GM12878 (cell line): ENCODE measurements at regions not wholly inside any gene's neighbourhood (a gene's known extent, or its start where the extent isn't known, plus 50 kb on each side); places are given as distances from the start of the nearest gene placed in this dataset.
"Not testable (repeated sequence)": the region's sequence is repeated elsewhere in the genome, so short reads cannot be mapped to it uniquely, and the experiment has no call there.

ENCODE experiments used
- ATAC-seq: fragments of 200-7000 bp; cut with Tn5 transposase; 3 replicates; pipeline ENCODE4 v1.9.1; 2020; ENCODE audit warnings: mild to moderate bottlenecking, moderate library complexity
- BruUV-seq: library from RNA; stranded (reverse); fragments of 400-500 nt; replicated peaks from 2 replicates; lab custom pipeline; 2021; lab: Mats Ljungman, UMichigan
- CTCF ChIA-PET: fragments of 300-600 bp; sonication (Branson Sonifier 250); formaldehyde crosslinking; extraction: SDS; loops from one replicate; lab custom pipeline; 2021; ENCODE audit warnings: inconsistent platforms; lab: Yijun Ruan, JAX
- POLR2A ChIA-PET: fragments of 350-600 bp; formaldehyde crosslinking; extraction: SDS; loops from one replicate; lab custom pipeline; 2021; ENCODE audit warnings: inconsistent platforms; lab: Charles Lee
- RAD21 ChIA-PET: fragments of 300-600 bp; sonication (Branson Sonifier 250); formaldehyde crosslinking; loops from one replicate; lab custom pipeline; 2023; ENCODE audit warnings: antibody characterized with exemption; ENCODE audit not compliant: unreplicated experiment; lab: Charles Lee
- SMC1A ChIA-PET: fragments of 300-600 bp; sonication (Branson Sonifier 250); formaldehyde crosslinking; loops from one replicate; lab custom pipeline; 2023; ENCODE audit not compliant: unreplicated experiment, uncharacterized antibody; lab: Charles Lee
- DNase-seq: peaks from one replicate; pipeline ENCODE4 v3.0.0-alpha.2; 2011; ENCODE audit warnings: low read depth, low spot score
- FAIRE-seq: peaks from 3 replicates; lab custom pipeline; 2011; peaks lifted over from hg19 to GRCh38; lab: Jason Lieb, UNC
- H2AFZ ChIP-seq: 2 replicates; pipeline ENCODE4 v1.6.0; 2011; ENCODE audit warnings: low read depth, low read length, control low read depth; ENCODE audit not compliant: control insufficient read depth
- H3K27ac ChIP-seq: 2 replicates; pipeline ENCODE4 v1.5.1; 2011; ENCODE audit warnings: control low read depth; ENCODE audit not compliant: control insufficient read depth, insufficient read depth
- H3K27me3 ChIP-seq, 2 experiments: replicated peaks in 1 of 2; 2 replicates each; pipeline versions ENCODE4 v1.6.0 to v1.6.1; 2011; ENCODE audit warnings: low read length in 1 of 2; ENCODE audit not compliant: control insufficient read depth in 2 of 2, insufficient read depth in 2 of 2
- H3K36me3 ChIP-seq, 2 experiments: 2 replicates each; pipeline ENCODE4 v1.5.1; 2011; ENCODE audit warnings: low read length in 1 of 2; ENCODE audit not compliant: control insufficient read depth in 2 of 2, insufficient read depth in 2 of 2
- H3K4me1 ChIP-seq: 2 replicates; pipeline ENCODE4 v1.6.1; 2011; ENCODE audit warnings: mild to moderate bottlenecking, low read length, moderate library complexity, mixed read lengths; ENCODE audit not compliant: control insufficient read depth, insufficient read depth
- H3K4me2 ChIP-seq: 2 replicates; pipeline ENCODE4 v1.6.0; 2011; ENCODE audit warnings: control low read depth; ENCODE audit not compliant: control insufficient read depth, insufficient read depth
- H3K4me3 ChIP-seq: fragments of 200-600 bp; sonication (generic); 2 replicates; pipeline ENCODE4 v1.5.1; 2016
- H3K79me2 ChIP-seq: 2 replicates; pipeline ENCODE4 v1.6.0; 2011; ENCODE audit warnings: low read length; ENCODE audit not compliant: control insufficient read depth, insufficient read depth
- H3K9ac ChIP-seq: 2 replicates; pipeline ENCODE4 v1.8.0; 2011; ENCODE audit warnings: low read length, control low read depth, mixed read lengths; ENCODE audit not compliant: control insufficient read depth, insufficient read depth
- H3K9me3 ChIP-seq: replicated peaks from 3 replicates; pipeline ENCODE4 v1.5.1; 2011; ENCODE audit warnings: mild to moderate bottlenecking, low read length; ENCODE audit not compliant: control insufficient read depth, insufficient read depth
- H4K20me1 ChIP-seq: 2 replicates; pipeline ENCODE4 v1.6.0; 2011; ENCODE audit not compliant: control insufficient read depth, insufficient read depth
- BCL11A ChIP-seq: IDR thresholded peaks from 2 replicates; pipeline ENCODE4 v1.6.1; 2011; ENCODE audit warnings: low read depth, low read length
- CBX5 ChIP-seq: sonication (generic); IDR thresholded peaks from 2 replicates; pipeline ENCODE4 v1.6.1; 2016; ENCODE audit warnings: low read depth, moderate library complexity, mild to moderate bottlenecking, inconsistent platforms
- EED ChIP-seq: sonication (generic); IDR thresholded peaks from 2 replicates; pipeline ENCODE4 v1.6.1; 2016; ENCODE audit warnings: antibody characterized with exemption, low read depth
- IKZF2 ChIP-seq, 2 experiments: fragments of 450-650 bp; IDR thresholded peaks; 2 replicates each; pipeline ENCODE4 v1.6.1; 2017; ENCODE audit warnings: mild to moderate bottlenecking in 2 of 2, moderate library complexity in 2 of 2
- NRF1 ChIP-seq: conservative IDR thresholded peaks from 2 replicates; pipeline ENCODE4 v1.6.1; 2011; ENCODE audit warnings: mild to moderate bottlenecking, low read depth, low read length, improper control_type of control experiment
- POU2F2 ChIP-seq: IDR thresholded peaks from 3 replicates; pipeline ENCODE4 v1.6.1; 2011; ENCODE audit warnings: low read depth, mild to moderate bottlenecking, low read length, borderline replicate concordance
- RBBP5 ChIP-seq: fragments of 200-600 bp; sonication (generic); conservative IDR thresholded peaks from 2 replicates; pipeline ENCODE4 v1.6.1; 2016
- SMAD5 ChIP-seq: IDR thresholded peaks from 2 replicates; pipeline ENCODE4 v1.6.1; 2016; ENCODE audit warnings: antibody characterized with exemption, low read depth
- SRF ChIP-seq, 2 experiments: IDR thresholded peaks; 2 replicates each; pipeline ENCODE4 v1.6.1; 2011; ENCODE audit warnings: low read depth in 2 of 2, low read length in 2 of 2, mild to moderate bottlenecking in 1 of 2, moderate library complexity in 1 of 2
- in situ Hi-C: fragments of 300-500 bp; cut with MboI; formaldehyde crosslinking; loops from 9 replicates; pipeline ENCODE4 v1.14.3; 2018; ENCODE audit warnings: mixed read lengths
- intact Hi-C: fragments of 100-400 bp; cut with micrococcal nuclease; formaldehyde crosslinking; loops from one replicate; pipeline ENCODE4 v1.14.2; 2022; ENCODE audit not compliant: unreplicated experiment
- TF ChIP-seq, protein P1 (sequence below), 3 experiments: IDR thresholded peaks in 2 of 3; conservative IDR thresholded peaks in 1 of 3; 2 replicates each; pipeline ENCODE4 v1.5.1; 2011; ENCODE audit warnings: low read depth in 3 of 3, low read length in 3 of 3, mild to moderate bottlenecking in 3 of 3, control low read depth in 2 of 3, moderate library complexity in 2 of 3, inconsistent platforms in 1 of 3, mixed read lengths in 1 of 3; ENCODE audit not compliant: control insufficient read depth in 2 of 3, insufficient read depth in 1 of 3; ENCODE audit errors: extremely low read depth in 1 of 3
- TF ChIP-seq, protein P2 (sequence below): fragments of 450-650 bp; IDR thresholded peaks from 2 replicates; pipeline ENCODE4 v1.6.1; 2014; ENCODE audit warnings: mild to moderate bottlenecking

DNA sequence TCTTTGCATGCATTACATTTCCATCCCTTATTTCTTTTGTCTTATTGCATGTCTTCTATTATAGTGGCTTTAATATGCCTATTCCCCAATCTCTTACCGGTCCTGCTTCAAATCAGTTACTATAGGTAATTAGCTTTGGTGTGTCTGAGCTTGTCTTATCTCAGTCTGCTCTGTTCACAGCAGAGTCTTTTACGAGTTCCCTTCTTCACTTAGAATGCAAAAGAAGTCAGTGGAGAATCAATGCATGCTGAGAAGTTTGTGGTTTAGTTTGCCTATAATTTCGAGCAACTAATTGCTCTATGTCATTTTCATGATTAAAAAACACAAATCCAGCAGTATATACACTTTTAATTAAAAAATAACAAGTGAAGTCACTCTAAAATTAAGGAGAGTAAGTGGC, 545.0 kb downstream of the SLCO4C1 start (continued):
- TF ChIP-seq CBX5 (no peak), IKZF2 (IDR thresholded peaks at IDR 0.05) (no peak), SRF (IDR thresholded peaks at IDR 0.05; ENCODE audit: low read depth in 2 of 2, low read length in 2 of 2) (no peak)

DNA sequence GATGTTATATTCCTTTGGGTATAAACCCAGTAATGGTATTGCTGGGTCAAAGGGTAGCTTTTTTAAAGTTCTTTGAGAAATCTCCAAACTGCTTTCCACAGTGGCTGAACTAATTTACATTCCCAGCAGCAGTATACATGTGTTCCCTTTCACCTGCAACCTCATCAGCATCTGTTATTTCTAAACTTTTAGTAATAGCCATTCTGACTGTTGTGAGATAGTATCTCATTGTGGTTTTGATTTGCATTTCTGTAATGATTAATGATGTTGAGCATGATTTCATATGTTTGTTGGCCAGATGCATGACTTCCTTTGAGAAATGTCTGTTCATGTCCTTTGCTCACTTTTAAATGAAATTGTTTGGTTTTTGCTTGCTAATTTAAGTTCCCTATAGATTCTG, 553.1 kb downstream of the SLCO4C1 start:
- H3K79me2 ChIP-seq, H4K20me1 ChIP-seq, H3K9ac ChIP-seq, H3K9me3 ChIP-seq, H3K4me2 ChIP-seq, RAD21 ChIA-PET, BruUV-seq, DNase-seq, POLR2A ChIA-PET, H3K27ac ChIP-seq, FAIRE-seq, in situ Hi-C loops, CTCF ChIA-PET, intact Hi-C loops, H3K36me3 ChIP-seq, ATAC-seq, H3K4me1 ChIP-seq, H3K4me3 ChIP-seq, H3K27me3 ChIP-seq, H2AFZ ChIP-seq: not testable (repeated sequence)
- SMC1A ChIA-PET = interaction anchor here (1.6 kb wide), 1 partner anchor 14 kb away, joined by 3 read pairs; no protein-coding TSS in a partner anchor

DNA sequence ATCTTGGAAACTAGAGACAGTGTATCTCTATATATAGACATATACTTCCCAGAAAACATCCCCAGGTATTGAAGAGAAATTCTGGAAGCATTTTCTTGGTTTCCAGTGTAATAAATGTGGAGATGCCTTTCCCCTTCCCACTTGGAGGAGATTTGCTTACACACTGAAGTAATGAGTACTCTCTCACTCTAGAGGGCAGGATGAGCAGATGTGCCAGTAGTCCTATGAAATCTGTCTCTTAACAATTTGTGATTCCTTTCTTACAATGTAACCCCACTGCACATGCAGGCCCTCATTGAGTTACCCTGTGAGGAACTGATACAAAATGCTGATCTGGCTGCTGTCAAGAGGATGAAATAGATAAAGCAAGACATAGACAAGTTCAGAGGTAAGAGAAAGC, 567.2 kb downstream of the SLCO4C1 start:
- SMC1A ChIA-PET = interaction anchor here (1.3 kb wide), 1 partner anchor 15 kb away, joined by 3 read pairs; no protein-coding TSS in a partner anchor
- CTCF ChIA-PET = interaction anchor here (1.4 kb wide), 1 partner anchor 15 kb away, joined by 3 read pairs; no protein-coding TSS in a partner anchor

More for the DNA sequence above, 567.2 kb downstream of the SLCO4C1 start:
- no peak for TF ChIP-seq SMAD5
- no peak for TF ChIP-seq BCL11A
- TF ChIP-seq RBBP5 = no peak
- no peak for TF ChIP-seq NRF1
- no peak for TF ChIP-seq POU2F2
- TF ChIP-seq, protein P1, sequence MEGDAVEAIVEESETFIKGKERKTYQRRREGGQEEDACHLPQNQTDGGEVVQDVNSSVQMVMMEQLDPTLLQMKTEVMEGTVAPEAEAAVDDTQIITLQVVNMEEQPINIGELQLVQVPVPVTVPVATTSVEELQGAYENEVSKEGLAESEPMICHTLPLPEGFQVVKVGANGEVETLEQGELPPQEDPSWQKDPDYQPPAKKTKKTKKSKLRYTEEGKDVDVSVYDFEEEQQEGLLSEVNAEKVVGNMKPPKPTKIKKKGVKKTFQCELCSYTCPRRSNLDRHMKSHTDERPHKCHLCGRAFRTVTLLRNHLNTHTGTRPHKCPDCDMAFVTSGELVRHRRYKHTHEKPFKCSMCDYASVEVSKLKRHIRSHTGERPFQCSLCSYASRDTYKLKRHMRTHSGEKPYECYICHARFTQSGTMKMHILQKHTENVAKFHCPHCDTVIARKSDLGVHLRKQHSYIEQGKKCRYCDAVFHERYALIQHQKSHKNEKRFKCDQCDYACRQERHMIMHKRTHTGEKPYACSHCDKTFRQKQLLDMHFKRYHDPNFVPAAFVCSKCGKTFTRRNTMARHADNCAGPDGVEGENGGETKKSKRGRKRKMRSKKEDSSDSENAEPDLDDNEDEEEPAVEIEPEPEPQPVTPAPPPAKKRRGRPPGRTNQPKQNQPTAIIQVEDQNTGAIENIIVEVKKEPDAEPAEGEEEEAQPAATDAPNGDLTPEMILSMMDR (IDR thresholded peaks at IDR 0.05 in 2 of 3, conservative IDR thresholded peaks at IDR 0.05 in 1 of 3; ENCODE audit: control insufficient read depth in 2 of 3, extremely low read depth in 1 of 3, insufficient read depth in 1 of 3, low read depth in 3 of 3, low read length in 3 of 3) = peak in 2 of 3 experiments; percentile 7 to 16; a peak in 1 of 6 replicates
- TF ChIP-seq, protein P2, sequence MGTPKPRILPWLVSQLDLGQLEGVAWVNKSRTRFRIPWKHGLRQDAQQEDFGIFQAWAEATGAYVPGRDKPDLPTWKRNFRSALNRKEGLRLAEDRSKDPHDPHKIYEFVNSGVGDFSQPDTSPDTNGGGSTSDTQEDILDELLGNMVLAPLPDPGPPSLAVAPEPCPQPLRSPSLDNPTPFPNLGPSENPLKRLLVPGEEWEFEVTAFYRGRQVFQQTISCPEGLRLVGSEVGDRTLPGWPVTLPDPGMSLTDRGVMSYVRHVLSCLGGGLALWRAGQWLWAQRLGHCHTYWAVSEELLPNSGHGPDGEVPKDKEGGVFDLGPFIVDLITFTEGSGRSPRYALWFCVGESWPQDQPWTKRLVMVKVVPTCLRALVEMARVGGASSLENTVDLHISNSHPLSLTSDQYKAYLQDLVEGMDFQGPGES = no peak
- TF ChIP-seq EED = no peak
- Histone ChIP-seq H3K79me2 (no peaks in the 10 kb centered on the region), H3K9me3 (no peaks in the 10 kb centered on the region), H3K4me3 (no peak overlapping the region), H3K36me3 (no peaks in the 10 kb centered on the region), H2AFZ (no peak overlapping the region), H3K4me1 (no peaks in the 10 kb centered on the region), H3K27me3 (no peaks in the 10 kb centered on the region), H4K20me1 (no peaks in the 10 kb centered on the region), H3K9ac (no peak overlapping the region), H3K27ac (no peak overlapping the region), H3K4me2 (no peak overlapping the region)
- FAIRE-seq (no peak), ATAC-seq (peak; percentile 48), DNase-seq (no peak)
- ChIA-PET POLR2A (no interaction called here), RAD21 (no interaction called here)
- in situ Hi-C loops (no loop called here), intact Hi-C loops (no loop called here)
- no TSS peak for BruUV-seq
